ENCODE measurements at regions not wholly inside any gene's neighbourhood (a gene's known extent, or its start where the extent isn't known, plus 50 kb on each side); places are given as distances from the start of the nearest gene placed in this dataset.

- DNase-seq = no peak
Measured at GRCh38 chr4:111775556-111776297, 369.5 kb upstream of the FAM241A start.

GRCh38 chr4:111776561-111776960 lies 368.7 kb upstream of the FAM241A start:
- no peak for DNase-seq

GRCh38 chr4:111778543-111778942 lies 366.7 kb upstream of the FAM241A start:
- no peak for DNase-seq

- no peak for DNase-seq
Measured at GRCh38 chr4:111780965-111781364, 364.3 kb upstream of the FAM241A start.

- no peak for DNase-seq
Measured at GRCh38 chr4:111781611-111782010, 363.6 kb upstream of the FAM241A start.

GRCh38 chr4:111788099-111788498 lies 357.2 kb upstream of the FAM241A start:
- DNase-seq = no peak

GRCh38 chr4:111789901-111790640 lies 355.2 kb upstream of the FAM241A start:
- DNase-seq = no peak

GRCh38 chr4:111792632-111793031 lies 352.6 kb upstream of the FAM241A start:
- DNase-seq = no peak

GRCh38 chr4:111793433-111794091 lies 351.7 kb upstream of the FAM241A start:
- no peak for DNase-seq

GRCh38 chr4:111797455-111798163 lies 347.6 kb upstream of the FAM241A start:
- no peak for DNase-seq

GRCh38 chr4:111798840-111799239 lies 346.4 kb upstream of the FAM241A start:
- no peak for DNase-seq

- DNase-seq = no peak
Measured at GRCh38 chr4:111800551-111800950, 344.7 kb upstream of the FAM241A start.

- DNase-seq = no peak
Measured at GRCh38 chr4:111802191-111802590, 343.1 kb upstream of the FAM241A start.

- no peak for DNase-seq
Measured at GRCh38 chr4:111806331-111806730, 338.9 kb upstream of the FAM241A start.

GRCh38 chr4:111807576-111807975 lies 337.7 kb upstream of the FAM241A start:
- no peak for DNase-seq

- DNase-seq = no peak
Measured at GRCh38 chr4:111808174-111808573, 337.1 kb upstream of the FAM241A start.

GRCh38 chr4:111811661-111812060 lies 333.6 kb upstream of the FAM241A start:
- DNase-seq = no peak

- DNase-seq = no peak
Measured at GRCh38 chr4:111812114-111812513, 333.1 kb upstream of the FAM241A start.

GRCh38 chr4:111812760-111813159 lies 332.5 kb upstream of the FAM241A start:
- DNase-seq = no peak

- no peak for DNase-seq
Measured at GRCh38 chr4:111813555-111814140, 331.6 kb upstream of the FAM241A start.

- DNase-seq = no peak
Measured at GRCh38 chr4:111814961-111815360, 330.3 kb upstream of the FAM241A start.

- no peak for DNase-seq
Measured at GRCh38 chr4:111821342-111821741, 323.9 kb upstream of the FAM241A start.

GRCh38 chr4:111836601-111837000 lies 308.7 kb upstream of the FAM241A start:
- no peak for DNase-seq

Data from CD4-positive, alpha-beta T cell treated with Interleukin-17A for 4 hours (primary cell).